H4 (cell line): ENCODE measurements at regions not wholly inside any gene's neighbourhood (a gene's known extent, or its start where the extent isn't known, plus 50 kb on each side); places are given as distances from the start of the nearest gene placed in this dataset.

ENCODE experiments used
- DNase-seq: peaks from one replicate; pipeline ENCODE4 v3.0.0-alpha.2; 2015; ENCODE audit warnings: low spot score

- no peak for DNase-seq
Measured at GRCh38 chr4:29521281-29521680, 1198.9 kb upstream of the PCDH7 start.

- DNase-seq: no peak
Measured at GRCh38 chr4:29536745-29537144, 1183.4 kb upstream of the PCDH7 start.

- no peak for DNase-seq
Measured at GRCh38 chr4:29538889-29539646, 1181.1 kb upstream of the PCDH7 start.

- DNase-seq: no peak
Measured at GRCh38 chr4:29540439-29541102, 1179.6 kb upstream of the PCDH7 start.

GRCh38 chr4:29541757-29542156, 1178.4 kb upstream of the PCDH7 start:
- no peak for DNase-seq

- no peak for DNase-seq
Measured at GRCh38 chr4:29549342-29549741, 1170.8 kb upstream of the PCDH7 start.

- no peak for DNase-seq
Measured at GRCh38 chr4:29551821-29552220, 1168.3 kb upstream of the PCDH7 start.

- peak; percentile 41 for DNase-seq
Measured at GRCh38 chr4:29553846-29554245, 1166.3 kb upstream of the PCDH7 start.

GRCh38 chr4:29558789-29559188, 1161.4 kb upstream of the PCDH7 start:
- DNase-seq: peak; percentile 74

GRCh38 chr4:29559286-29559685, 1160.9 kb upstream of the PCDH7 start:
- DNase-seq: peak; percentile 63

- peak; percentile 16 for DNase-seq
Measured at GRCh38 chr4:29560452-29560851, 1159.7 kb upstream of the PCDH7 start.

GRCh38 chr4:29565256-29565655, 1154.9 kb upstream of the PCDH7 start:
- DNase-seq: peak; percentile 44

GRCh38 chr4:29566371-29566770, 1153.8 kb upstream of the PCDH7 start:
- no peak for DNase-seq

- no peak for DNase-seq
Measured at GRCh38 chr4:29571322-29571721, 1148.8 kb upstream of the PCDH7 start.

GRCh38 chr4:29578329-29578728, 1141.8 kb upstream of the PCDH7 start:
- DNase-seq: no peak

- no peak for DNase-seq
Measured at GRCh38 chr4:29581457-29581856, 1138.7 kb upstream of the PCDH7 start.

GRCh38 chr4:29588617-29589016, 1131.6 kb upstream of the PCDH7 start:
- no peak for DNase-seq

GRCh38 chr4:29596228-29596627, 1123.9 kb upstream of the PCDH7 start:
- DNase-seq: no peak

- DNase-seq: no peak
Measured at GRCh38 chr4:29619168-29619567, 1101.0 kb upstream of the PCDH7 start.

GRCh38 chr4:29632199-29632598, 1088.0 kb upstream of the PCDH7 start:
- no peak for DNase-seq

- no peak for DNase-seq
Measured at GRCh38 chr4:29636961-29637360, 1083.2 kb upstream of the PCDH7 start.

- no peak for DNase-seq
Measured at GRCh38 chr4:29653221-29653620, 1066.9 kb upstream of the PCDH7 start.

- DNase-seq: no peak
Measured at GRCh38 chr4:29680644-29681043, 1039.5 kb upstream of the PCDH7 start.

GRCh38 chr4:29704059-29704458, 1016.1 kb upstream of the PCDH7 start:
- DNase-seq: no peak
